ENCODE measurements at regions not wholly inside any gene's neighbourhood (a gene's known extent, or its start where the extent isn't known, plus 50 kb on each side); places are given as distances from the start of the nearest gene placed in this dataset.

DNA sequence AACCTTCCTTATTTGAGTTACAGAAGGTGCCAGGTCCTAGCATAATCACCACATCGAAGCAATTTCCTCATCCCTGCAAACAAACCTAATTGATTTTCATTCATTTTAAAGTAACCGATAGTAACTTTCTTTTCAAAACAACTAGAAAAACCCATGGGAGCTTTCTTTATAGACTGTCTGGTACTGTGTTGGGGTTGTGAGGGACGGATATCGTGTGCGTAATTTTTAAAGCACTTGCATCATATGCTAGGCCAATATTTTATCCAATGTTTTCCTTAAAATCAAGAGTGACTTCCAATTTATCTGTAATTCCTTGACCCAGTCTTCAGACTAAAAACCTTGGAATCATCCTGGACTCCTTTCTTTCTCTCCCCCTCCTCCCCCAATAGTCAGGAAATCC, 271.5 kb upstream of the SESN3 start:
- TF ChIP-seq TAF1 (IDR thresholded peaks at IDR 0.05; ENCODE audit: borderline replicate concordance, low read depth, low read length): no peak
- TF ChIP-seq POLR2A (IDR thresholded peaks at IDR 0.05; ENCODE audit: low read depth, low read length): no peak
- no peak for TF ChIP-seq POLR2AphosphoS5 (IDR thresholded peaks at IDR 0.05; ENCODE audit: low read depth, low read length)
- no peak for FAIRE-seq
- DNase-seq (ENCODE audit: insufficient read length): no peak

DNA sequence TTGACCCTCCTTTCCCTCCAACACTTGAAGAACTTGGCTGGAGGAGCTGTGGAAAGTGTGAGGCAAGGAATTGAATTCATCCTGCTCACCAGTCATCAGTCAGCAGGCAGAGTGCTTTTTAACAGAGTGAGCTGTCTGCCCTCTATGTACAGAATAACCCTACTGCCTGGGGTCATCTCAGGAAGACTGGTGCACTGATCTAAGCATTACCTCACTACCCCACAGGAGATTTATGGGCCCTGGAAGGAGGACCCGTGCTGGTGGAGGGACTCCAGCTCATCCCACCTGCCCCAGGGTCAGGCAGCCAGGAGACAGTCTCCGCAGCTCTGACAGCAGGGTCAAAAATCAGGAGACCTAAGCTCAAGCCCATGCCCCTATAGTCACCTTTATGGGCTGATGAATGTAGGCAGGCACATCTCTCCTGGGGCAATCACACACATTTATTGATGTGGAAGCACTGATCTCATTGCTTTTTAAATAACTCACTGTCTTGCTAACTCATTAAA, 270.8 kb upstream of the SESN3 start:
- TF ChIP-seq TAF1 (IDR thresholded peaks at IDR 0.05; ENCODE audit: borderline replicate concordance, low read depth, low read length) (no peak), POLR2AphosphoS5 (IDR thresholded peaks at IDR 0.05; ENCODE audit: low read depth, low read length) (no peak), POLR2A (IDR thresholded peaks at IDR 0.05; ENCODE audit: low read depth, low read length) (no peak)
- FAIRE-seq (no peak), DNase-seq (ENCODE audit: insufficient read length) (no peak)

DNA sequence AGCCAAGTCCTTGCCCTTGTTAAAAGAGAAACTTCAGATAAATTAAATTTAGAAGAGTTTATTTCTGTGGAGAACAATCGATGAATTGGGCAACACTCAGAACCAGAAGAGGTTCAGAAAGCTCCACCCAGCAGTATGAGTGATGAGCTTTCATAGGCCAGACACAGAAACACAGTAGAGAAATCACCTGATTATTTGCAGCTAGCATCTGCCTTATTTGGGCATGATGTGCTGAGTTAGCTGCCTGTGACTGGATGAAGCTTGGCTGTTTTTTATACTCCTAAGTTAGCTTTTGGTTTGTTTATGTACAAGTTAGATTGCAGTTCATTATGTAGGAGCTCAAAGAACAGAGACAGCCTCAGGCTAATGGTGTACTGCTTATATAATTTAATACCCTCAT, 269.5 kb upstream of the SESN3 start:
- FAIRE-seq (no peak), DNase-seq (ENCODE audit: insufficient read length) (no peak)
- no peak for TF ChIP-seq POLR2A (IDR thresholded peaks at IDR 0.05; ENCODE audit: low read depth, low read length)
- no peak for TF ChIP-seq POLR2AphosphoS5 (IDR thresholded peaks at IDR 0.05; ENCODE audit: low read depth, low read length)
- TF ChIP-seq TAF1 (IDR thresholded peaks at IDR 0.05; ENCODE audit: borderline replicate concordance, low read depth, low read length): no peak

DNA sequence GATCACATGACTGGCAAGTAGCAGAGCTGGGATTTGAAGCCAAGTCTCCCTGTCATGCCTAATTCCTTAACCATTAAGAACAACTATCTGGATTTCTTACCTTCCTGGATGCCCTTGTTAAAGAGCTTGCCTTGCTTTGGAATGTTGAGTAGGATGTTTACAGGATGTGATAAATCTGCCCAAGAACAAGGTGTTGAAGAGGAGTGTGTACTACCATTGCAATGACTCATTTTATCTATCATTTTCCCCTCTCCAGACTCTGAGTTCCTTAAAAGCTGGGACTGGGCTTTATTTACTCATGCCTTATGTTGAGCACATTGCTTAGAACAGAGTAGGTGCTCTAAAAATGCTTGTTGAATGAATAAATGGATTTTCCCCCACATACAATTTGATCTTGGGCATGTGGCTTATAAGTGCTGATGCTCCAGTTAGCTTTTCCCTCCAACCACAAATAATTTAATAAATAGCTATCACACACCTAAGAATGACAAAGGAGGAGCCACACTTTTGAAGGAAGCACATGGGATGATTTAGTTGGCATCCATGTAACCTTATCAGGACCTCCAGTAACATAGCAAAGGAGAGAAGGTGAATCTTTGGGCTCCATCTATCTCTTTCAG, 268.6 kb upstream of the SESN3 start:
- no peak for DNase-seq (ENCODE audit: insufficient read length)
- no peak for FAIRE-seq
- no peak for TF ChIP-seq POLR2AphosphoS5 (IDR thresholded peaks at IDR 0.05; ENCODE audit: low read depth, low read length)
- TF ChIP-seq POLR2A (IDR thresholded peaks at IDR 0.05; ENCODE audit: low read depth, low read length): no peak
- no peak for TF ChIP-seq TAF1 (IDR thresholded peaks at IDR 0.05; ENCODE audit: borderline replicate concordance, low read depth, low read length)

DNA sequence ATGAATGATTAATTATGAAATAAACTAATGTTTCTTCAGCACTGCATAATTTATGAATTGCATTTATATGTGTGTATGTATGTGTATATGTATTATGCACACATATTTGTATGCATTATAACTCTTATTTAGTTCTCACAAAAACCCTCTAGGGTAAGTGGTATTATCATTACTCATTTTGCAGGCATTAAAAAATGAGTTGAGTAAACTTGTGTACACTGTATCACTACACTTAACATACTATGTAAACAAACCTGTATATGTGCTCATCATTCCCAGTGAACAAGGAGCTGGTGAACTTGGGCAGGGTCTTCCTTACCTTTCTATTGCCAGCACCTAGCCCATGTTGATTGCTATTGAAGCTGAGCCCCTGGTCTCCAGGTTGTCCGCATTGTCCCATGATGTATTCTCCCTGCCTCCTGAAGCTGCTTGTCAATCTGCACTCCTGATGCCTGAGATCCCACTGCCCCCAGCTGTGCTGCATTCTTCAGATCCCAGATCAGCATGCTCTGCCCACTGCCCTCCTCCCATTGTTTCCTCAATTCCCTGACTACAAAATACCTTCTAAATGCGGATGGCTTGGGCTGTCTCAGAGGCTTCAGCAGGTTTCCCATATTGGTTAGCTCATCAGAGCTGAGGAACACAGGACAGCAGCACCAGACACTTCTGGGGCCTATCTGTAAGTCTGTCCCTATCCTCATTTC, 267.9 kb upstream of the SESN3 start:
- TF ChIP-seq POLR2AphosphoS5 (IDR thresholded peaks at IDR 0.05; ENCODE audit: low read depth, low read length): no peak
- DNase-seq (ENCODE audit: insufficient read length) (no peak), FAIRE-seq (no peak)

DNA sequence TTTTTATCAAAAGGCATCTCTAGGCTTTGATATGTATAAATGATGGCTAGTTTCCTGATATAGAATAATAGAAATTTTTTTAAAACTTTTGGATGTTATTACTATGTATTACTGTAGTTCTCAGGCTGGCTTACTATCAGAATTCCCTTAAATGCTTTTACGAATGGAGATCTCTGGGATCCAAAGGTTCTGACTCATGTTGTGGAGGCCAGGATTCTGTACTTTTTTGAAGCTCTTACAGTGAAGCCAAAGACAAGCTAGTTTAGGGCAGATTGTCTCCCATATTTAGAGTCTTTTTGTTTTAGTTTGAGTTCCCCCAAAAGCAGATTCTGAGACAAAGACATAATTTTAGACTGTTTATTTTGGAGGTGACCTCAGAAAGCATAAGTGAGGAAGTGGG, 265.9 kb upstream of the SESN3 start:
- no peak for FAIRE-seq
- TF ChIP-seq POLR2A (IDR thresholded peaks at IDR 0.05; ENCODE audit: low read depth, low read length) (no peak), POLR2AphosphoS5 (IDR thresholded peaks at IDR 0.05; ENCODE audit: low read depth, low read length) (no peak), TAF1 (IDR thresholded peaks at IDR 0.05; ENCODE audit: borderline replicate concordance, low read depth, low read length) (no peak)
- DNase-seq (ENCODE audit: insufficient read length): no peak

DNA sequence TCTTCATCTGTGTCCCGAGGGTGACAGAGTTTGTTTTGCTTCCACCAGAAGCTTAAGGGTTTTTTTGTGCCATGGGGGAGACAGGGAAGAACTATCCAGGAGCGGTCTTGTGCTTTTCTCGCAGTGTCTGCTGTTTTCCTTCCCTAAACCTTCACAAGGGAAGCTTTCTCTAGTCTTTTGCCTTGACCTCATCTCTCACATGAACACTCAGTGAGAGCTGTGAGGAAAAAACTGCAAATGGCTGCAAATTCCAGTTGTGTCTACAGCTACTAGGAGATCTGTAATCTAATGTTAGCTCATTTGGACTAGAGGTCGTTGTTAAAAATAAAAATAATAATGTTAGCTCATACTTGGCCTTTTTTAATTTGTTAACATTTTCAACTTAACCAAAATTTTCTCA, 264.7 kb upstream of the SESN3 start:
- FAIRE-seq (no peak), DNase-seq (ENCODE audit: insufficient read length) (no peak)
- TF ChIP-seq TAF1 (IDR thresholded peaks at IDR 0.05; ENCODE audit: borderline replicate concordance, low read depth, low read length) (no peak), POLR2A (IDR thresholded peaks at IDR 0.05; ENCODE audit: low read depth, low read length) (no peak), POLR2AphosphoS5 (IDR thresholded peaks at IDR 0.05; ENCODE audit: low read depth, low read length) (no peak)

DNA sequence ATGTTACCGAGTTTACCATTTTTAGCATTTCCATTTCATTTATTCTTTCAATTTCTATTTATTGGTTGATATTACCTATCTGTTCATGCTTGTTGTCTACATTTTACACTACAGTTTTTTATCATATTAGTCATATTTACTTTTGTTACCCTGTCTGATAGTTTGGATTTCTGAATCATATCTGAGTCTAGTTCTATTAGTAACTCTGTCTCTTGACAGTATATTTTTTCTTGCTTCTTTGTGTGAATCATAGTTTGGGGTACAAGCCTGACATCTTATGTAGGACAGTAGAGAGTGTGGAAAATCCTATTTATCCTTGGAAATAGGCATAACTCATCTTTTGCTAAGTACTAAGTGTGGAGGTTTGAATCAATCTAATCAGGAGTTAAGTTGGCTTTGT, 263.9 kb upstream of the SESN3 start:
- TF ChIP-seq POLR2AphosphoS5 (IDR thresholded peaks at IDR 0.05; ENCODE audit: low read depth, low read length): no peak
- TF ChIP-seq POLR2A (IDR thresholded peaks at IDR 0.05; ENCODE audit: low read depth, low read length): no peak
- no peak for TF ChIP-seq TAF1 (IDR thresholded peaks at IDR 0.05; ENCODE audit: borderline replicate concordance, low read depth, low read length)
- DNase-seq (ENCODE audit: insufficient read length) (no peak), FAIRE-seq (no peak)

DNA sequence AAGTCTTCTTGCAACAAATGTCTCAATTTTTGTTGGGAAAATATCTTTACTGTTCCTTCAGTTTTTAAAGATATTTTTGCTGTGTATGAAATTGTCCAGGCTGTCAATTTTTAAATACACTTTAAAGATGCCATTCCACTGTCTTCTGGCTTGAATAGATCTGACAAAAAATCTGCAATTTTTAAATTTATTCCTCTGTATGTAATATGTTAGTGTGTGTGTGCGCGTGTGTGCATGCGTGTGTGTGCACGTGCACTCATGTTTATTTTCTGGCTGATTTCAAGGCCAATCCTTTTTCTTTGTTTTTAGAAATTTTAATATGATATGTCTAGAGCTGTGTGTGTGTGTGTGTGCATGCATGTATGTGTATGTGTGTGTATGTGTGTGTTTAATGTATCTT, 263.2 kb upstream of the SESN3 start:
- FAIRE-seq (no peak), DNase-seq (ENCODE audit: insufficient read length) (no peak)
- TF ChIP-seq POLR2AphosphoS5 (IDR thresholded peaks at IDR 0.05; ENCODE audit: low read depth, low read length): no peak
- no peak for TF ChIP-seq TAF1 (IDR thresholded peaks at IDR 0.05; ENCODE audit: borderline replicate concordance, low read depth, low read length)
- no peak for TF ChIP-seq POLR2A (IDR thresholded peaks at IDR 0.05; ENCODE audit: low read depth, low read length)

DNA sequence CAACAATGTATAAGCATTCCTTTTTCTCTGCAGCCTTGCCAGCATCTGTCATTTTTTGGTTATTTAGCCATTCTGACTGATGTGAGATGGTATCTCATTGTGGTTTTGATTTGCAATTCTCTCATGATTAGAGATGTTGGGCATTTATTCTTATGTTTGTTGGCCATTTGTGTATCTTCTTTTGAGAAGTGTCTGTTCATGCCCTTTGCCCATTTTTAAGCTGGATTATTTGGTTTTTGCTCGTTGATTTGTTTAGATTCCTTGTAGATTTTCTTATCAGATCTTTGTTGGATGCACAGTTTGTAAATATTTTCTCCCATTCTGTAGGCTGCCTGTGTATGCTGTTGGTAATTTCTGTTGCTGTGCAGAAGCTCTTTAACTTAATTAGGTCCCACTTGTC, 259.6 kb upstream of the SESN3 start:
- no peak for DNase-seq (ENCODE audit: insufficient read length)

DNA sequence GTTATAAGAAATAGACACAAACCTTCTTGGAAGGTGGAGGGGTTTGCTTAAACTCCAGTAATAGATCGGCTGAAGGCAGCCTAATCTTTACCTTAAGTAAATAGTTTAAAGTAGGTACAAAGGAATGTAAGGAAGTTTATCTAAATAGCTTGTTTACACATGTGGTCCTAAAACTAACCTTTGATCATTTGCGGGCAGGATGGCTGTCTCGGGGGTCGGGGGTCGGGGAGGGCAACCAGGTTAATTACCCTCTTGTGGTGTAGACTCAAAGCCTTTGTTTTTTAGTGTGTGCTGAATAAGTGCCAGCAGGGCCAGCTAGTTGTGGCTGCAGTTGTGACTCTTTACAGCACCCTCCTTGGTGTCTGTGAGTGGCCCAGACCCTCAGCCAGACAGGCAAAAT, 256.9 kb upstream of the SESN3 start:
- DNase-seq (ENCODE audit: insufficient read length): no peak
- no peak for TF ChIP-seq TAF1 (IDR thresholded peaks at IDR 0.05; ENCODE audit: borderline replicate concordance, low read depth, low read length)
- no peak for TF ChIP-seq POLR2AphosphoS5 (IDR thresholded peaks at IDR 0.05; ENCODE audit: low read depth, low read length)
- no peak for TF ChIP-seq POLR2A (IDR thresholded peaks at IDR 0.05; ENCODE audit: low read depth, low read length)
- no peak for FAIRE-seq

More for the DNA sequence above, 259.6 kb upstream of the SESN3 start:
- TF ChIP-seq POLR2AphosphoS5 (IDR thresholded peaks at IDR 0.05; ENCODE audit: low read depth, low read length) (no peak), POLR2A (IDR thresholded peaks at IDR 0.05; ENCODE audit: low read depth, low read length) (no peak), TAF1 (IDR thresholded peaks at IDR 0.05; ENCODE audit: borderline replicate concordance, low read depth, low read length) (no peak)
- peak; percentile 50 for FAIRE-seq

DNA sequence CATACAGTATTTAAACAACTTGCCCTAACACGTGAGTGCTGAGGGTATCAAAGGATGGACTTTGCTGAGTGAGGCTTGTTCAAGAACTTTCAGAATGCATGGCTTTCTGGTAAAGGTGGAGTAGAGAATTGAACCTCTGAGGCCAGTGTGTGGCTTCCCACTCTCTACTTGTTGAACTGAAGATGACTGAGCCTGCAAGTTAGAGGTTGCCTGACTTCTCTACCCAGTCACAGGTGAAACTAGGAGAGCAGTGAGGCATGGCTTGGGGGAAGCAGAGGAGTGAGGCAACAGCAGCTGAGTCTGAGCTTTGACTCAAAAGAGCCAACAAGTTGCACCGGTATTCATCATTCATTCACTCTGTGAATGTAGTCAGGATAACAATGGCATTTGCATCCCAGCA, 256.4 kb upstream of the SESN3 start:
- peak; percentile 99 for FAIRE-seq
- TF ChIP-seq POLR2AphosphoS5 (IDR thresholded peaks at IDR 0.05; ENCODE audit: low read depth, low read length): no peak
- TF ChIP-seq TAF1 (IDR thresholded peaks at IDR 0.05; ENCODE audit: borderline replicate concordance, low read depth, low read length): no peak
- TF ChIP-seq POLR2A (IDR thresholded peaks at IDR 0.05; ENCODE audit: low read depth, low read length): no peak
- peak; percentile 44 for DNase-seq (ENCODE audit: insufficient read length)
